K562 (cell line): ENCODE measurements at regions not wholly inside any gene's neighbourhood (a gene's known extent, or its start where the extent isn't known, plus 50 kb on each side); places are given as distances from the start of the nearest gene placed in this dataset.

Experiments
- ATAC-seq: fragments of 200-7000 bp; cut with Tn5 transposase; 3 replicates; pipeline ENCODE4 v1.9.1; 2020; ENCODE audit warnings: moderate library complexity
- BruUV-seq: library from RNA; stranded (reverse); fragments of 400-500 nt; replicated peaks from 2 replicates; lab custom pipeline; 2021; lab: Mats Ljungman, UMichigan
- CTCF ChIA-PET: fragments of 300-600 bp; formaldehyde crosslinking; extraction: SDS; loops from one replicate; lab custom pipeline; 2021; ENCODE audit warnings: low intra/inter-chr PET ratio; lab: Yijun Ruan, JAX
- POLR2A ChIA-PET: fragments of 300-600, 350-650 bp; sonication (Branson Sonifier 250); formaldehyde crosslinking; extraction: SDS; loops from one replicate; lab custom pipeline; 2021; ENCODE audit warnings: antibody characterized with exemption, inconsistent platforms; lab: Yijun Ruan, JAX
- DNase-seq, 4 experiments: peaks; one replicate each; pipeline versions ENCODE4 v3.0.0 to v3.0.0-alpha.2; 2011 to 2018; ENCODE audit warnings: low spot score in 3 of 4, mixed read lengths in 3 of 4; ENCODE audit errors: extremely low read depth in 1 of 4
- FAIRE-seq: peaks from 2 replicates; lab custom pipeline; 2011; peaks lifted over from hg19 to GRCh38; lab: Jason Lieb, UNC
- H2AFZ ChIP-seq: 2 replicates; pipeline ENCODE4 v1.6.0; 2011; ENCODE audit warnings: low read depth, low read length, control low read depth, inconsistent platforms
- H3K27ac ChIP-seq: fragments of 200-600 bp; 3 replicates; pipeline ENCODE4 v1.8.0; 2011; ENCODE audit warnings: low read depth, mild to moderate bottlenecking, control low read depth, inconsistent platforms, low read length, moderate library complexity, mixed read lengths; ENCODE audit errors: extremely low read depth
- H3K27me3 ChIP-seq, 2 experiments: fragments of 300-600 bp in 1 of 2; 2 replicates in 1 of 2; 3 replicates in 1 of 2; pipeline versions ENCODE4 v1.6.0 to v1.8.0; 2011; ENCODE audit warnings: inconsistent platforms in 2 of 2, low read length in 2 of 2, mild to moderate bottlenecking in 1 of 2, mixed read lengths in 1 of 2, moderate library complexity in 1 of 2; ENCODE audit not compliant: control insufficient read depth in 2 of 2, insufficient read depth in 2 of 2
- H3K36me3 ChIP-seq: fragments of 300-600 bp; 3 replicates; pipeline ENCODE4 v1.8.0; 2011; ENCODE audit warnings: mild to moderate bottlenecking, low read length, inconsistent platforms; ENCODE audit not compliant: control insufficient read depth, insufficient read depth
- H3K4me1 ChIP-seq, 2 experiments: fragments of 200-600 bp in 1 of 2; replicated peaks in 1 of 2; 2 replicates in 1 of 2; 3 replicates in 1 of 2; pipeline versions ENCODE4 v1.5.1 to v1.8.0; 2011; ENCODE audit warnings: inconsistent platforms in 2 of 2, low read length in 2 of 2, mild to moderate bottlenecking in 1 of 2, mixed read lengths in 1 of 2, moderate library complexity in 1 of 2; ENCODE audit not compliant: control insufficient read depth in 2 of 2, insufficient read depth in 2 of 2
- H3K4me2 ChIP-seq: 2 replicates; pipeline ENCODE4 v1.6.1; 2011; ENCODE audit warnings: low read length, control low read depth, inconsistent platforms, mixed read lengths; ENCODE audit not compliant: insufficient read depth
- H3K4me3 ChIP-seq: fragments of 200-600 bp; sonication (generic), shearing (Covaris generic); 2 replicates; pipeline ENCODE4 v1.5.1; 2016; ENCODE audit warnings: control low read depth, inconsistent platforms
- H3K79me2 ChIP-seq: fragments of 200-600 bp; 3 replicates; pipeline ENCODE4 v1.8.0; 2011; ENCODE audit warnings: low read length, inconsistent platforms; ENCODE audit not compliant: control insufficient read depth, insufficient read depth
- H3K9ac ChIP-seq, 2 experiments: 2 replicates each; pipeline versions ENCODE4 v1.6.0 to v1.6.1; 2011; ENCODE audit warnings: low read depth in 2 of 2, low read length in 2 of 2, control low read depth in 1 of 2, inconsistent platforms in 1 of 2, mild to moderate bottlenecking in 1 of 2, mixed read lengths in 1 of 2; ENCODE audit not compliant: insufficient read depth in 1 of 2
- H3K9me1 ChIP-seq: one replicate; pipeline ENCODE4 v1.6.0; 2011; ENCODE audit warnings: inconsistent platforms, mild to moderate bottlenecking, low read length, moderate library complexity; ENCODE audit not compliant: control insufficient read depth, insufficient read depth
- H3K9me3 ChIP-seq: replicated peaks from 2 replicates; pipeline ENCODE4 v1.5.1; 2011; ENCODE audit warnings: low read depth, low read length, inconsistent platforms; ENCODE audit not compliant: control insufficient read depth, insufficient read depth
- H4K20me1 ChIP-seq: replicated peaks from 2 replicates; pipeline ENCODE4 v1.6.1; 2011; ENCODE audit warnings: low read length, inconsistent platforms, mixed read lengths; ENCODE audit not compliant: control insufficient read depth, insufficient read depth
- EP400 ChIP-seq: fragments of 450-650 bp; IDR thresholded peaks from 2 replicates; pipeline ENCODE4 v1.6.1; 2017; ENCODE audit warnings: antibody characterized with exemption, mild to moderate bottlenecking, moderate library complexity
- HMG20A ChIP-seq: fragments of 450-650 bp; formaldehyde crosslinking; conservative IDR thresholded peaks from 2 replicates; pipeline ENCODE4 v1.4.0; 2020; ENCODE audit warnings: mild to moderate bottlenecking, mixed read lengths
- NFE2 ChIP-seq: IDR thresholded peaks from 2 replicates; pipeline ENCODE4 v1.6.1; 2014; ENCODE audit warnings: antibody characterized with exemption, low read depth
- SREBF2 ChIP-seq: sonication (generic); formaldehyde crosslinking; IDR thresholded peaks from 2 replicates; pipeline ENCODE4 v1.4.0; 2020; ENCODE audit warnings: mild to moderate bottlenecking, missing genetic modification reagents
- ZC3H8 ChIP-seq: fragments of 450-650 bp; IDR thresholded peaks from 2 replicates; pipeline ENCODE4 v1.6.1; 2017
- ZKSCAN1 ChIP-seq: fragments of 150-350 bp; IDR thresholded peaks from 2 replicates; pipeline ENCODE4 v1.6.1; 2016; ENCODE audit warnings: low read depth, low read length
- ZNF77 ChIP-seq: fragments of 250-450 bp; sonication (Bioruptor Pico); IDR thresholded peaks from 2 replicates; pipeline ENCODE4 v1.5.0; 2020
- ZSCAN29 ChIP-seq: fragments of 450-650 bp; IDR thresholded peaks from 2 replicates; pipeline ENCODE4 v1.6.1; 2017
- WGBS: fragments of 100-300 bp; shearing (Covaris generic); methylation state at CpG from one replicate; pipeline ENCODE4 v1.1.6; 2016; ENCODE audit warnings: low coverage, mixed read lengths; ENCODE audit not compliant: insufficient coverage; ENCODE audit errors: missing lambda C conversion rate; 5-methylcytosine and 5-hydroxymethylcytosine counted together
- in situ Hi-C: fragments of 300-500 bp; cut with MboI; formaldehyde crosslinking; loops from 4 replicates; pipeline ENCODE4 v1.15.0; 2018; ENCODE audit warnings: inconsistent platforms, mixed read lengths
- intact Hi-C: fragments of 100-400 bp; cut with micrococcal nuclease; formaldehyde crosslinking; loops from 2 replicates; pipeline ENCODE4 v1.14.2; 2022
- TF ChIP-seq, protein P1 (sequence below): fragments of 450-650 bp; formaldehyde crosslinking; IDR thresholded peaks from 2 replicates; pipeline ENCODE4 v1.4.0; 2022; ENCODE audit warnings: mild to moderate bottlenecking, moderate library complexity
- TF ChIP-seq, protein P2 (sequence below): fragments of 250-450 bp; sonication (Bioruptor Pico); IDR thresholded peaks from 2 replicates; pipeline ENCODE4 v1.8.0; 2022; ENCODE audit warnings: inconsistent platforms, mild to moderate bottlenecking, moderate library complexity, borderline replicate concordance
- TF ChIP-seq, protein P3 (sequence below): fragments of 450-650 bp; IDR thresholded peaks from 2 replicates; pipeline ENCODE4 v1.6.1; 2016; ENCODE audit warnings: missing biosample characterization, missing genetic modification characterization
- TF ChIP-seq, protein P4 (sequence below): sonication (generic); formaldehyde crosslinking; IDR thresholded peaks from 2 replicates; pipeline ENCODE4 v1.8.1; 2023; ENCODE audit warnings: missing genetic modification reagents, mild to moderate bottlenecking, borderline replicate concordance

DNA sequence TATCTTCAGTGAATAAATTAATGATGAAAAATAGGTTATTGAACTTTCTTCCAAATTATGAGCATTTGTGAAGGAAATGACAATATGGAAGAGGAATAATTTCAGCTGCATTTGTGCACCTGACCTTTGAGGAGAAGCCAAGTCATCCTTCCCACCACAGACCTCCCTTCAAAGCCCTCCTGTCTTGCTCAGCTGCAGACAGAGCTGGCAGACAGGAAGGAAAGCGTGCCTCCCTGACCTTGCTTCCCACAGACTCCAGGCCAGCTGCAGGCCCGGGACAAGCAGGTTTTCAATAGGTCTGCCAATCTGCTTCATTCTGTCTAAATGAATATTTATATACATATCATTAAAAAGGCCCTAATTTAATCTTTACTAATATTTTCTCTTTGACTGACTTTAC is 152.9 kb upstream of the RBMS3 start:
- H2AFZ ChIP-seq, result no peak overlapping the region
- H3K79me2 ChIP-seq, result no peaks in the 10 kb centered on the region
- no peaks in the 10 kb centered on the region for H3K9me1 ChIP-seq
- H3K9me3 ChIP-seq, result 0 out of 2 replicates have a peak, but pooled peaks cover 3% of the 10 kb centered on the region
- no peaks in the 10 kb centered on the region for H3K4me1 ChIP-seq
- intact Hi-C loops, result no loop called here
- H3K4me3 ChIP-seq, result no peak overlapping the region
- CTCF ChIA-PET, result no interaction called here
- no peaks in the 10 kb centered on the region for H4K20me1 ChIP-seq
- FAIRE-seq, result no peak
- BruUV-seq, result no TSS peak
- ATAC-seq, result no peak
- POLR2A ChIA-PET, result interaction anchor here (0.7 kb wide), 1 partner anchor 43 kb away, joined by 3 read pairs; no protein-coding TSS in a partner anchor
- no peak overlapping the region for H3K27ac ChIP-seq
- H3K36me3 ChIP-seq, result no peaks in the 10 kb centered on the region
- H3K9ac ChIP-seq, result no peak overlapping the region
- no peak for DNase-seq
- H3K27me3 ChIP-seq, result no peaks in the 10 kb centered on the region
- H3K4me2 ChIP-seq, result no peak overlapping the region
- TF ChIP-seq, protein P1, sequence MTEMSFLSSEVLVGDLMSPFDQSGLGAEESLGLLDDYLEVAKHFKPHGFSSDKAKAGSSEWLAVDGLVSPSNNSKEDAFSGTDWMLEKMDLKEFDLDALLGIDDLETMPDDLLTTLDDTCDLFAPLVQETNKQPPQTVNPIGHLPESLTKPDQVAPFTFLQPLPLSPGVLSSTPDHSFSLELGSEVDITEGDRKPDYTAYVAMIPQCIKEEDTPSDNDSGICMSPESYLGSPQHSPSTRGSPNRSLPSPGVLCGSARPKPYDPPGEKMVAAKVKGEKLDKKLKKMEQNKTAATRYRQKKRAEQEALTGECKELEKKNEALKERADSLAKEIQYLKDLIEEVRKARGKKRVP (CRISPR knock-in tag), result no peak
- no peak for TF ChIP-seq HMG20A (CRISPR knock-in tag)
- no peak for TF ChIP-seq NFE2
- TF ChIP-seq, protein P2, sequence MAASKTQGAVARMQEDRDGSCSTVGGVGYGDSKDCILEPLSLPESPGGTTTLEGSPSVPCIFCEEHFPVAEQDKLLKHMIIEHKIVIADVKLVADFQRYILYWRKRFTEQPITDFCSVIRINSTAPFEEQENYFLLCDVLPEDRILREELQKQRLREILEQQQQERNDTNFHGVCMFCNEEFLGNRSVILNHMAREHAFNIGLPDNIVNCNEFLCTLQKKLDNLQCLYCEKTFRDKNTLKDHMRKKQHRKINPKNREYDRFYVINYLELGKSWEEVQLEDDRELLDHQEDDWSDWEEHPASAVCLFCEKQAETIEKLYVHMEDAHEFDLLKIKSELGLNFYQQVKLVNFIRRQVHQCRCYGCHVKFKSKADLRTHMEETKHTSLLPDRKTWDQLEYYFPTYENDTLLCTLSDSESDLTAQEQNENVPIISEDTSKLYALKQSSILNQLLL (CRISPR knock-in tag), result no peak
- TF ChIP-seq ZC3H8, result no peak
- TF ChIP-seq ZKSCAN1, result no peak
- TF ChIP-seq, protein P3, sequence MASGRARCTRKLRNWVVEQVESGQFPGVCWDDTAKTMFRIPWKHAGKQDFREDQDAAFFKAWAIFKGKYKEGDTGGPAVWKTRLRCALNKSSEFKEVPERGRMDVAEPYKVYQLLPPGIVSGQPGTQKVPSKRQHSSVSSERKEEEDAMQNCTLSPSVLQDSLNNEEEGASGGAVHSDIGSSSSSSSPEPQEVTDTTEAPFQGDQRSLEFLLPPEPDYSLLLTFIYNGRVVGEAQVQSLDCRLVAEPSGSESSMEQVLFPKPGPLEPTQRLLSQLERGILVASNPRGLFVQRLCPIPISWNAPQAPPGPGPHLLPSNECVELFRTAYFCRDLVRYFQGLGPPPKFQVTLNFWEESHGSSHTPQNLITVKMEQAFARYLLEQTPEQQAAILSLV, result no peak
- TF ChIP-seq ZSCAN29, result no peak
- TF ChIP-seq, protein P4, sequence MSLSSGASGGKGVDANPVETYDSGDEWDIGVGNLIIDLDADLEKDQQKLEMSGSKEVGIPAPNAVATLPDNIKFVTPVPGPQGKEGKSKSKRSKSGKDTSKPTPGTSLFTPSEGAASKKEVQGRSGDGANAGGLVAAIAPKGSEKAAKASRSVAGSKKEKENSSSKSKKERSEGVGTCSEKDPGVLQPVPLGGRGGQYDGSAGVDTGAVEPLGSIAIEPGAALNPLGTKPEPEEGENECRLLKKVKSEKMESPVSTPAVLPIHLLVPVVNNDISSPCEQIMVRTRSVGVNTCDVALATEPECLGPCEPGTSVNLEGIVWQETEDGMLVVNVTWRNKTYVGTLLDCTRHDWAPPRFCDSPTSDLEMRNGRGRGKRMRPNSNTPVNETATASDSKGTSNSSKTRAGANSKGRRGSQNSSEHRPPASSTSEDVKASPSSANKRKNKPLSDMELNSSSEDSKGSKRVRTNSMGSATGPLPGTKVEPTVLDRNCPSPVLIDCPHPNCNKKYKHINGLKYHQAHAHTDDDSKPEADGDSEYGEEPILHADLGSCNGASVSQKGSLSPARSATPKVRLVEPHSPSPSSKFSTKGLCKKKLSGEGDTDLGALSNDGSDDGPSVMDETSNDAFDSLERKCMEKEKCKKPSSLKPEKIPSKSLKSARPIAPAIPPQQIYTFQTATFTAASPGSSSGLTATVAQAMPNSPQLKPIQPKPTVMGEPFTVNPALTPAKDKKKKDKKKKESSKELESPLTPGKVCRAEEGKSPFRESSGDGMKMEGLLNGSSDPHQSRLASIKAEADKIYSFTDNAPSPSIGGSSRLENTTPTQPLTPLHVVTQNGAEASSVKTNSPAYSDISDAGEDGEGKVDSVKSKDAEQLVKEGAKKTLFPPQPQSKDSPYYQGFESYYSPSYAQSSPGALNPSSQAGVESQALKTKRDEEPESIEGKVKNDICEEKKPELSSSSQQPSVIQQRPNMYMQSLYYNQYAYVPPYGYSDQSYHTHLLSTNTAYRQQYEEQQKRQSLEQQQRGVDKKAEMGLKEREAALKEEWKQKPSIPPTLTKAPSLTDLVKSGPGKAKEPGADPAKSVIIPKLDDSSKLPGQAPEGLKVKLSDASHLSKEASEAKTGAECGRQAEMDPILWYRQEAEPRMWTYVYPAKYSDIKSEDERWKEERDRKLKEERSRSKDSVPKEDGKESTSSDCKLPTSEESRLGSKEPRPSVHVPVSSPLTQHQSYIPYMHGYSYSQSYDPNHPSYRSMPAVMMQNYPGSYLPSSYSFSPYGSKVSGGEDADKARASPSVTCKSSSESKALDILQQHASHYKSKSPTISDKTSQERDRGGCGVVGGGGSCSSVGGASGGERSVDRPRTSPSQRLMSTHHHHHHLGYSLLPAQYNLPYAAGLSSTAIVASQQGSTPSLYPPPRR (CRISPR knock-in tag), result no peak
- no peak for TF ChIP-seq EP400
- no peak for TF ChIP-seq SREBF2
- TF ChIP-seq ZNF77 (CRISPR knock-in tag), result no peak
- WGBS, result 0% methylated on average over 2 of the region's 2 CpGs
- in situ Hi-C loops, result no loop called here
